Liver (tissue), 8 donors: ENCODE measurements at regions not wholly inside any gene's neighbourhood (a gene's known extent, or its start where the extent isn't known, plus 50 kb on each side); places are given as distances from the start of the nearest gene placed in this dataset.

Source experiments
- DNase-seq: peaks from one replicate; pipeline ENCODE4 v3.0.0-alpha.2; 2017; ENCODE audit warnings: low spot score
- H3K27ac ChIP-seq, 2 donors: one replicate each; pipeline ENCODE4 v1.7.0; 2013; ENCODE audit warnings: inconsistent platforms in 2 of 2, low read length in 2 of 2, control low read depth in 1 of 2, low read depth in 1 of 2, mild to moderate bottlenecking in 1 of 2
- H3K27me3 ChIP-seq, 4 donors: one replicate each; pipeline versions ENCODE4 v1.6.1 to v1.7.0; 2013; ENCODE audit warnings: low read length in 3 of 4, inconsistent platforms in 1 of 4, mild to moderate bottlenecking in 1 of 4, moderate library complexity in 1 of 4; ENCODE audit not compliant: control insufficient read depth in 4 of 4, insufficient read depth in 4 of 4
- H3K36me3 ChIP-seq, 4 donors: one replicate each; pipeline versions ENCODE4 v1.6.1 to v1.7.0; 2013; ENCODE audit warnings: low read length in 3 of 4, mild to moderate bottlenecking in 3 of 4, low read depth in 1 of 4, moderate library complexity in 1 of 4; ENCODE audit not compliant: control insufficient read depth in 4 of 4, insufficient read depth in 3 of 4
- H3K4me1 ChIP-seq, 4 donors: one replicate each; pipeline versions ENCODE4 v1.6.1 to v1.7.0; 2013; ENCODE audit warnings: low read length in 3 of 4, mild to moderate bottlenecking in 3 of 4, moderate library complexity in 1 of 4; ENCODE audit not compliant: control insufficient read depth in 4 of 4, insufficient read depth in 4 of 4
- H3K4me3 ChIP-seq, 3 donors: one replicate each; pipeline versions ENCODE4 v1.6.1 to v1.7.0; 2013; ENCODE audit warnings: low read length in 3 of 3, control low read depth in 1 of 3, low read depth in 1 of 3, mild to moderate bottlenecking in 1 of 3
- H3K9ac ChIP-seq, 2 donors: one replicate each; pipeline ENCODE4 v1.7.0; 2013; ENCODE audit warnings: low read length in 2 of 2, mild to moderate bottlenecking in 2 of 2, moderate library complexity in 2 of 2, control low read depth in 1 of 2, low read depth in 1 of 2
- H3K9me3 ChIP-seq, 4 donors: one replicate each; pipeline versions ENCODE4 v1.6.1 to v1.7.0; 2013; ENCODE audit warnings: low read length in 3 of 4; ENCODE audit not compliant: control insufficient read depth in 4 of 4
- EGR1 ChIP-seq, 2 donors: IDR thresholded peaks; 2 replicates each; pipeline ENCODE4 v1.6.1; 2016 to 2018; ENCODE audit warnings: antibody characterized with exemption in 2 of 2, low read depth in 2 of 2
- FOXA1 ChIP-seq: IDR thresholded peaks from 2 replicates; pipeline ENCODE4 v1.6.1; 2016; ENCODE audit warnings: antibody characterized with exemption
- FOXA2 ChIP-seq: IDR thresholded peaks from 2 replicates; pipeline ENCODE4 v1.6.1; 2016; ENCODE audit warnings: antibody characterized with exemption
- GABPA ChIP-seq, 2 donors: IDR thresholded peaks in 1 of 2; conservative IDR thresholded peaks in 1 of 2; 2 replicates each; pipeline ENCODE4 v1.6.1; 2016; ENCODE audit warnings: antibody characterized with exemption in 2 of 2, mild to moderate bottlenecking in 1 of 2, moderate library complexity in 1 of 2
- HNF4A ChIP-seq, 2 donors: conservative IDR thresholded peaks; 2 replicates each; pipeline ENCODE4 v1.6.1; 2016; ENCODE audit warnings: antibody characterized with exemption in 2 of 2, mild to moderate bottlenecking in 2 of 2
- HNF4G ChIP-seq: IDR thresholded peaks from 2 replicates; pipeline ENCODE4 v1.6.1; 2016; ENCODE audit warnings: antibody characterized with exemption
- JUND ChIP-seq, 2 donors: IDR thresholded peaks; 2 replicates each; pipeline ENCODE4 v1.6.1; 2016; ENCODE audit warnings: antibody characterized with exemption in 2 of 2
- NR2F2 ChIP-seq: IDR thresholded peaks from 2 replicates; pipeline ENCODE4 v1.6.1; 2016; ENCODE audit warnings: antibody characterized with exemption
- RAD21 ChIP-seq, 2 donors: IDR thresholded peaks; 2 replicates each; pipeline ENCODE4 v1.6.1; 2016; ENCODE audit warnings: antibody characterized with exemption in 2 of 2, mild to moderate bottlenecking in 2 of 2
- RXRA ChIP-seq, 2 donors: IDR thresholded peaks; 2 replicates each; pipeline ENCODE4 v1.6.1; 2017 to 2018; ENCODE audit warnings: antibody characterized with exemption in 2 of 2, mild to moderate bottlenecking in 1 of 2
- SP1 ChIP-seq: IDR thresholded peaks from 2 replicates; pipeline ENCODE4 v1.6.1; 2018; ENCODE audit warnings: antibody characterized with exemption, mild to moderate bottlenecking
- TAF1 ChIP-seq: conservative IDR thresholded peaks from 2 replicates; pipeline ENCODE4 v1.6.1; 2016; ENCODE audit warnings: antibody characterized with exemption, mild to moderate bottlenecking
- WGBS: extraction: QIAGEN DNeasy Blood & Tissue Kit; methylation state at CpG from one replicate; pipeline ENCODE4 v1.1.7; 2013; 5-methylcytosine and 5-hydroxymethylcytosine counted together
- TF ChIP-seq, protein P1 (sequence below): fragments of 150-350 bp; IDR thresholded peaks from 2 replicates; pipeline ENCODE4 v1.5.1; 2017; ENCODE audit warnings: improper control_type of control experiment, low read depth, low read length; ENCODE audit not compliant: missing input control
- donor health status: healthy.
- donor health status: healthy.
- donor health status: healthy.
- donor health status: healthy.
- donor health status: healthy.

DNA sequence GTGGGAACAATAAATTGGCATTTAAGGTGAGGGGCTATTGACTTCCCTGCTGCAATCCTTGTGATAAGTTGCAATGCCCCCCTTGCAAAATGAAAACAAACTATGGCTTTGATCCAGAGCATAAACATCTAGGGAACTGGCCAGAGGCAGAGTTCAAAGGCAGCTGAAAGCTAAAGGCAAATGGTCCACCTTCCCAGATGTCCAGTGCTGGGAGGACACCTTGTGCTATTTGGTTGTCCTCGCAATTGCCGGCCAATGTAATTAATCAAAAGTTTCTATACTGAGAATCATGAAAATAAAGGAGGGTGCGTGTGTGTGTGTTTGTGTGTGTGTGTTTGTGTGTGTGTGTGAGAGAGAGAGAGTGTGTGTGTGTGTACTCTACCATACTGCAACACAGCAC lies 337.4 kb downstream of the CBLN4 start (continued):
- TF ChIP-seq RXRA (IDR thresholded peaks at IDR 0.05), result peak; percentile 22 to 56
- no peak for TF ChIP-seq NR2F2
- TF ChIP-seq, protein P1, sequence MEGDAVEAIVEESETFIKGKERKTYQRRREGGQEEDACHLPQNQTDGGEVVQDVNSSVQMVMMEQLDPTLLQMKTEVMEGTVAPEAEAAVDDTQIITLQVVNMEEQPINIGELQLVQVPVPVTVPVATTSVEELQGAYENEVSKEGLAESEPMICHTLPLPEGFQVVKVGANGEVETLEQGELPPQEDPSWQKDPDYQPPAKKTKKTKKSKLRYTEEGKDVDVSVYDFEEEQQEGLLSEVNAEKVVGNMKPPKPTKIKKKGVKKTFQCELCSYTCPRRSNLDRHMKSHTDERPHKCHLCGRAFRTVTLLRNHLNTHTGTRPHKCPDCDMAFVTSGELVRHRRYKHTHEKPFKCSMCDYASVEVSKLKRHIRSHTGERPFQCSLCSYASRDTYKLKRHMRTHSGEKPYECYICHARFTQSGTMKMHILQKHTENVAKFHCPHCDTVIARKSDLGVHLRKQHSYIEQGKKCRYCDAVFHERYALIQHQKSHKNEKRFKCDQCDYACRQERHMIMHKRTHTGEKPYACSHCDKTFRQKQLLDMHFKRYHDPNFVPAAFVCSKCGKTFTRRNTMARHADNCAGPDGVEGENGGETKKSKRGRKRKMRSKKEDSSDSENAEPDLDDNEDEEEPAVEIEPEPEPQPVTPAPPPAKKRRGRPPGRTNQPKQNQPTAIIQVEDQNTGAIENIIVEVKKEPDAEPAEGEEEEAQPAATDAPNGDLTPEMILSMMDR, result peak; percentile 38
- no peak for TF ChIP-seq JUND (IDR thresholded peaks at IDR 0.05)
- no peak for TF ChIP-seq FOXA2
- no peak for TF ChIP-seq FOXA1
- no peak for TF ChIP-seq TAF1

DNA sequence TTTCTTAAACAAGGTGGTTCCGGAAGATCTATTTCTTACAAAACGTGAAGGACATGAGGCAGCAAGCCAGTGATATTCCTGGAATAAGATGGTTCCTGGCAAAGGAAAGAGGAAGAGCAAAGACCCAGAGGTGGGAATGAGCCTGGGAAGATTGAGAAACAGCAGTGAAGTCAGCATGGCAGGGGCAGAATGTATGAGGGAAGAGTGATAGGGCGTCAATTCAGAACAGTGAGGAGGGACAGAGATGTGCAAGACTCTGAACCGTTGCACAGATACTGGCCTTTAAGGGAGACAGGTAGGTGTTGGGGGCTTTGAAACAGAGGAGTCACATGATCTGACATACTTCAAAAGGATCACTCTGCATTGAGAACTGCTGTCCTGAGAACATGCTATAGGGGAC lies 338.3 kb downstream of the CBLN4 start:
- Histone ChIP-seq H3K9me3 (no peaks in the 10 kb centered on the region), H3K27me3 (no peaks in the 10 kb centered on the region), H3K36me3 (no peaks in the 10 kb centered on the region), H3K27ac (no peak overlapping the region), H3K4me3 (no peak overlapping the region), H3K4me1 (peaks cover 1 to 18% (median 17%) of the 10 kb centered on the region in 4 donors), H3K9ac (no peak overlapping the region)
- TF ChIP-seq RXRA (IDR thresholded peaks at IDR 0.05) (peak in 1 of 2 donors; percentile 25), FOXA2 (no peak)
- no peak for DNase-seq
- WGBS, result 48% methylated on average over 4 of the region's 4 CpGs

DNA sequence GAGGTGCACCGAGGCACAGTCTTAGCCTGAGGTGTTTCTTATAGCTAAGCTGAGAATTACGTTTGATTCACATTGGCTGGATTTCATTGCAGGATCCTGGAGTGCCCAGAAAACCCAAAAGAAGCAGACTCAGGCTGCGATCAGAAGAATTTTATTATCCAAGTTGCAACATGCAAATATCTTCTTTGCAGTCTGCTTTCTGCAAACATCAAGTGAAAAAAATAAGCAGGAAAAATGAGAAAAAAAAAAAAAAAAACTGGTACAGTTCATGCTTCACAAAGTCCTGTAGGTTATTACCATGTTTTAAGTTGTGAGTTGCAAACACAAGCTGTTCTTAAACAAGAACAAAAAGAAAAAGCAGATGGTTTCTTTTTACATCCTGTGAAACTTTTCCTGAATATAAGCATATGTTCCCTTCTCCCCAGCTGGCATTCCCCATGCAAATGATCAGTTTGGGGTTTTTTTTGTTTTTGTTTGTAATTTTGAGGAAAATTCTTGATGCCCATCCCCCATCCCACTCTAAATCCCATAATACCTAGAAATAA lies 349.0 kb downstream of the CBLN4 start:
- Histone ChIP-seq H3K36me3 (no peaks in the 10 kb centered on the region), H3K9ac (no peak overlapping the region), H3K9me3 (no peaks in the 10 kb centered on the region), H3K27ac (no peak overlapping the region), H3K27me3 (no peaks in the 10 kb centered on the region), H3K4me3 (no peak overlapping the region), H3K4me1 (no peaks in the 10 kb centered on the region)
- no peak for DNase-seq
- TF ChIP-seq FOXA2, result no peak
- TF ChIP-seq RXRA (IDR thresholded peaks at IDR 0.05), result no peak
- TF ChIP-seq GABPA (IDR thresholded peaks at IDR 0.05 in 1 of 2, conservative IDR thresholded peaks at IDR 0.05 in 1 of 2), result no peak
- TF ChIP-seq FOXA1, result no peak
- TF ChIP-seq, protein P1, result no peak
- TF ChIP-seq NR2F2, result no peak
- TF ChIP-seq EGR1 (IDR thresholded peaks at IDR 0.05; ENCODE audit: low read depth in 2 of 2), result no peak
- WGBS, result 66% methylated on average over 3 of the region's 3 CpGs

DNA sequence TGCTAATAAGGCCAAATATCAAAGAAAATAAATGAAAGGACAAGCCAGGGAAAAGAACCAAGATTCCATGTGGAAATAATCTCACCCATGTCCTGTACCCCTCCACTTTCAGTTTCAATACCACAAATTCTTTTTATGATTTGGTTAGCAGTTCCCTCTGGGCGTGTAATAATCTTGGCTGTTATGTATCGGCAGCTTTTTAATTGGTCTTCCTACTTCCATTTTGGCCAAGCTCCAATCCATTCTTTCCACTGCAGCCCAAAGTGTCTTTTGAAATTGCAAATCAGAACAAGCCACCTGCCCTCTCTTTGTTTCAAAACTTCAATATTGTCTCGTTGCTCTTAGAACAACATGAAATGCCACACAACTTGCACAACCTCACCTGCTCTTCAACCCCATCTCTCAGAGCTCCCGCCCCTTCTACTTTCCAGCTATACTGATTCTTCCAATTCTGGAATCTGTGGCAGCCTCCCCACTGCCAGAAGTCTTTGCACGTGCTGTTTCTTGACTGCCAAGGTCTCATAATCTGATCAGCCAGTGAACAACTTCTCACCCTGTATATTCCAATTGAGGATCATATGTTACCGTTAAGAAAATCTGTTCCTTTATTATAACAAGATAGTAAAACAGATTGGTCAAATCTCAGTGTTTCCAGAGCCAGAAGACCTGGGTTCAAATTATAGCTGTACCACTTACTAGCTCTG lies 354.5 kb downstream of the CBLN4 start:
- Histone ChIP-seq H3K4me1 (no peaks in the 10 kb centered on the region), H3K36me3 (no peaks in the 10 kb centered on the region), H3K27me3 (no peaks in the 10 kb centered on the region), H3K9me3 (no peaks in the 10 kb centered on the region), H3K9ac (no peak overlapping the region), H3K4me3 (no peak overlapping the region), H3K27ac (no peak overlapping the region)
- WGBS, result 58% methylated on average over 6 of the region's 6 CpGs
- no peak for DNase-seq
- TF ChIP-seq HNF4G, result no peak
- TF ChIP-seq, protein P1, result no peak
- no peak for TF ChIP-seq RXRA (IDR thresholded peaks at IDR 0.05)
- no peak for TF ChIP-seq JUND (IDR thresholded peaks at IDR 0.05)
- no peak for TF ChIP-seq SP1
- TF ChIP-seq FOXA1, result no peak
- no peak for TF ChIP-seq NR2F2
- TF ChIP-seq RAD21 (IDR thresholded peaks at IDR 0.05), result no peak
- no peak for TF ChIP-seq HNF4A (conservative IDR thresholded peaks at IDR 0.05)
- TF ChIP-seq EGR1 (IDR thresholded peaks at IDR 0.05; ENCODE audit: low read depth in 2 of 2), result no peak
- no peak for TF ChIP-seq TAF1
